Spleen (tissue), 11 donors: ENCODE measurements at regions not wholly inside any gene's neighbourhood (a gene's known extent, or its start where the extent isn't known, plus 50 kb on each side); places are given as distances from the start of the nearest gene placed in this dataset.

Experiments used
- DNase-seq: peaks from one replicate; pipeline ENCODE4 v3.0.0-alpha.2; 2020
- H3K27ac ChIP-seq, 8 donors: fragments of 200-600 bp; sonication (generic) in 7 of 8; 1 replicate in 4 of 8; 2 replicates in 4 of 8; pipeline versions ENCODE4 v1.5.0 to v1.8.0; 2016 to 2021; ENCODE audit warnings: inconsistent platforms in 4 of 8, mild to moderate bottlenecking in 4 of 8, moderate library complexity in 1 of 8
- H3K27me3 ChIP-seq, 7 donors: fragments of 200-600 bp; sonication (generic) in 6 of 7; replicated peaks in 1 of 7; 1 replicate in 4 of 7; 2 replicates in 3 of 7; pipeline versions ENCODE4 v1.5.0 to v1.8.0; 2016 to 2021; ENCODE audit warnings: inconsistent platforms in 3 of 7, mild to moderate bottlenecking in 1 of 7
- H3K36me3 ChIP-seq, 6 donors: fragments of 200-600 bp; sonication (generic) in 5 of 6; 1 replicate in 4 of 6; 2 replicates in 2 of 6; pipeline versions ENCODE4 v1.5.0 to v1.8.0; 2016 to 2021; ENCODE audit warnings: inconsistent platforms in 2 of 6
- H3K4me1 ChIP-seq, 6 donors: fragments of 200-600 bp; sonication (generic) in 5 of 6; 1 replicate in 3 of 6; 2 replicates in 3 of 6; pipeline versions ENCODE4 v1.5.0 to v1.8.0; 2016 to 2021; ENCODE audit warnings: inconsistent platforms in 3 of 6
- H3K4me3 ChIP-seq, 8 donors: fragments of 200-600 bp; sonication (generic) in 7 of 8; 1 replicate in 4 of 8; 2 replicates in 4 of 8; pipeline versions ENCODE4 v1.5.0 to v1.8.0; 2016 to 2021; ENCODE audit warnings: inconsistent platforms in 4 of 8, mild to moderate bottlenecking in 4 of 8, moderate library complexity in 2 of 8
- H3K9me3 ChIP-seq, 8 donors: fragments of 200-600 bp; sonication (generic) in 7 of 8; 1 replicate in 4 of 8; 2 replicates in 4 of 8; pipeline versions ENCODE4 v1.5.0 to v1.8.0; 2016 to 2021; ENCODE audit warnings: inconsistent platforms in 4 of 8
- CTCF ChIP-seq, 11 experiments: fragments of 200-600 bp in 7 of 11; fragments of 450-650 bp in 4 of 11; sonication (generic) in 4 of 11; IDR thresholded peaks in 8 of 11; conservative IDR thresholded peaks in 3 of 11; 1 replicate in 7 of 11; 2 replicates in 4 of 11; pipeline versions ENCODE4 v1.4.0 to v1.8.0; 2016 to 2021; ENCODE audit warnings: antibody characterized with exemption in 11 of 11, inconsistent platforms in 4 of 11, mild to moderate bottlenecking in 1 of 11
- POLR2A ChIP-seq, 3 donors: fragments of 450-650 bp; IDR thresholded peaks; one replicate each; pipeline ENCODE4 v1.5.1; 2017; ENCODE audit warnings: antibody characterized with exemption in 3 of 3, mild to moderate bottlenecking in 1 of 3
- POLR2AphosphoS5 ChIP-seq, 3 donors: sonication (generic); formaldehyde crosslinking; IDR thresholded peaks; one replicate each; pipeline ENCODE4 v1.5.1; 2017; ENCODE audit warnings: antibody characterized with exemption in 3 of 3
- WGBS, 5 donors: extraction: QIAGEN DNeasy Blood & Tissue Kit in 3 of 5; methylation state at CpG; one replicate each; pipeline versions ENCODE4 v1.1.5 to v1.1.7; 2013 to 2018; 5-methylcytosine and 5-hydroxymethylcytosine counted together
- intact Hi-C: fragments of 100-400 bp; cut with DNase I; formaldehyde crosslinking; loops from one replicate; pipeline ENCODE4 v1.15.0; 2023; ENCODE audit warnings: low total_unique reads
- donor health status: healthy with polysubstance abuse.
- donor health status: DM: no; HTN: no; CAD: no; lungs with moderate emphysema.
- donor health status: DM: no; HTN: no; CAD: no.
- donor health status: Bipolar disorder and iron deficiency.
- donor health status: healthy.
- donor health status: DM: no; HTN: no; CAD: no.
- donor health status: DM: yes; HTN: yes; CAD: no.

GRCh38 chr9:135209136-135209535 is 121.7 kb downstream of the OLFM1 start:
- TF ChIP-seq POLR2AphosphoS5 (IDR thresholded peaks at IDR 0.05) (no peak), CTCF (IDR thresholded peaks at IDR 0.05 in 8 of 11, conservative IDR thresholded peaks at IDR 0.05 in 3 of 11) (no peak), POLR2A (IDR thresholded peaks at IDR 0.05) (no peak)
- Histone ChIP-seq H3K27me3 (peaks cover 0 to 9% (median 0%) of the 10 kb centered on the region in 7 donors), H3K27ac (no peak overlapping the region), H3K9me3 (peaks cover 2 to 25% (median 20%) of the 10 kb centered on the region in 8 donors), H3K4me3 (no peak overlapping the region), H3K36me3 (no peaks in the 10 kb centered on the region), H3K4me1 (no peaks in the 10 kb centered on the region)
- 61 to 80% (median 71%) methylated on average over 7 of the region's 7 CpGs for WGBS, 5 donors
- intact Hi-C loops: no loop called here
- no peak for DNase-seq

- peaks cover 2 to 25% (median 20%) of the 10 kb centered on the region in 8 donors for H3K9me3 ChIP-seq
- H3K4me1 ChIP-seq: no peaks in the 10 kb centered on the region
- H3K27me3 ChIP-seq: peaks cover 0 to 16% (median 0%) of the 10 kb centered on the region in 7 donors
- WGBS, 5 donors: 34 to 58% (median 49%) methylated on average over 2 of the region's 2 CpGs
- peak; percentile 8 for DNase-seq
- intact Hi-C loops: no loop called here
- H3K27ac ChIP-seq: no peak overlapping the region
- no peak overlapping the region for H3K4me3 ChIP-seq
- TF ChIP-seq POLR2AphosphoS5 (IDR thresholded peaks at IDR 0.05) (no peak), CTCF (IDR thresholded peaks at IDR 0.05 in 8 of 11, conservative IDR thresholded peaks at IDR 0.05 in 3 of 11) (no peak), POLR2A (IDR thresholded peaks at IDR 0.05) (no peak)
- no peaks in the 10 kb centered on the region for H3K36me3 ChIP-seq
These were observed 122.4 kb downstream of the OLFM1 start for GRCh38 chr9:135209852-135210251.

- H3K27ac ChIP-seq: no peak overlapping the region
- peaks cover 0 to 24% (median 0%) of the 10 kb centered on the region in 7 donors for H3K27me3 ChIP-seq
- 75 to 87% (median 77%) methylated on average over 3 to 7 of the region's 7 CpGs for WGBS, 5 donors
- intact Hi-C loops: no loop called here
- peaks cover 2 to 25% (median 20%) of the 10 kb centered on the region in 8 donors for H3K9me3 ChIP-seq
- H3K4me1 ChIP-seq: no peaks in the 10 kb centered on the region
- DNase-seq: peak; percentile 51
- no peak overlapping the region for H3K4me3 ChIP-seq
- no peak for TF ChIP-seq CTCF (IDR thresholded peaks at IDR 0.05 in 8 of 11, conservative IDR thresholded peaks at IDR 0.05 in 3 of 11)
- no peak for TF ChIP-seq POLR2A (IDR thresholded peaks at IDR 0.05)
- no peak for TF ChIP-seq POLR2AphosphoS5 (IDR thresholded peaks at IDR 0.05)
- no peaks in the 10 kb centered on the region for H3K36me3 ChIP-seq
These were observed 123.4 kb downstream of the OLFM1 start for GRCh38 chr9:135210676-135211523.

- Histone ChIP-seq H3K9me3 (peaks cover 2 to 25% (median 20%) of the 10 kb centered on the region in 8 donors), H3K36me3 (no peaks in the 10 kb centered on the region), H3K27ac (no peak overlapping the region), H3K27me3 (peaks cover 0 to 30% (median 0%) of the 10 kb centered on the region in 7 donors), H3K4me3 (no peak overlapping the region), H3K4me1 (no peaks in the 10 kb centered on the region)
- intact Hi-C loops: no loop called here
- 87 to 95% (median 89%) methylated on average over 2 to 3 of the region's 3 CpGs for WGBS, 5 donors
- DNase-seq: no peak
- TF ChIP-seq POLR2AphosphoS5 (IDR thresholded peaks at IDR 0.05) (no peak), CTCF (IDR thresholded peaks at IDR 0.05 in 8 of 11, conservative IDR thresholded peaks at IDR 0.05 in 3 of 11) (no peak), POLR2A (IDR thresholded peaks at IDR 0.05) (no peak)
These were observed 124.0 kb downstream of the OLFM1 start for GRCh38 chr9:135211524-135211890.
